ENCODE measurements at regions not wholly inside any gene's neighbourhood (a gene's known extent, or its start where the extent isn't known, plus 50 kb on each side); places are given as distances from the start of the nearest gene placed in this dataset.

DNA sequence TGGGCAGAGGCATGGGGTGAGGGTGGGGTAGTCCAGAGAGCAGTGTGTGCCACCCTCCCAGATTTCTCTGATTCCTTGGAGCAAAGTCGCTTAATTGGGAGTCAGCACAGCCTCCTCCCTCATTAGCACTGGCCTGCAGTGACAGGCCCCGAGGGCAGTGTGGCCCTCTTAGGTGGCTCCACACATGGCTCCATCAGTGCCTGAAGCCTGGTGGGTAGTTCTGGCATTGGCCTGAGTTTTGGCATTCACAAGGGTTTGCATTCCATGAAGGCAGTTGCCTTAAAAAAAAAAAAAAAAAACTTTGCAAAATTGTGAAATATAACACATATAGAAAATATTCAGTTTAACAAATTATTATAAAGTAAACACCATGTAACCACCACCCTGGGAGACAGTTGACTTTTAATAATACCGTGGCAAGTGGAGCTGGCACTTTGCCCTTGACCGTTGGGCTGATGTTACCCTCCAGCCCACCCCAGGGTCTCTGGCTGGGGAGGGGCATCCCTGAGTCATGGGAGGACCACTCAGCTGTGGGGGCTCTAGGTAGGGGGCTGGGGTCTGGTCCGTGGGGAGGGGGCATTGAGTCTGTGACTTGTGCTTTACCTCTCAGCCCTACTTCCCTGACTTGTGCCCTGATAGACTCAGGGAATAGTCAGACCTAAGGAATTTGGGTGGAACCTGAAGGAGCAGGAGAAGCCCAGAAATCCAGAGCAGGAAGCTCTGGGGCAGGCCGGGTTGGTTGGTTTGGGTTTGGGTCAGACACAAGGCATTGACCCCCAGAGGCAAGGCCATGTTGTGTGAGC, 51.3 kb upstream of the PITX1 start:
- no peak for DNase-seq
